Ishikawa (cell line): ENCODE measurements at regions not wholly inside any gene's neighbourhood (a gene's known extent, or its start where the extent isn't known, plus 50 kb on each side); places are given as distances from the start of the nearest gene placed in this dataset.

Experiments
- CREB1 ChIP-seq: IDR thresholded peaks from 2 replicates; pipeline ENCODE4 v1.6.1; 2012; ENCODE audit warnings: low read depth
- EP300 ChIP-seq: IDR thresholded peaks from 2 replicates; pipeline ENCODE4 v1.6.1; 2012; ENCODE audit warnings: borderline replicate concordance
- FOXM1 ChIP-seq: IDR thresholded peaks from 2 replicates; pipeline ENCODE4 v1.6.1; 2012; ENCODE audit warnings: low read depth, borderline replicate concordance
- TAF1 ChIP-seq: IDR thresholded peaks from 2 replicates; pipeline ENCODE4 v1.6.1; 2012; ENCODE audit warnings: low read depth, mild to moderate bottlenecking
- TEAD4 ChIP-seq: IDR thresholded peaks from 2 replicates; pipeline ENCODE4 v1.6.1; 2012
- YY1 ChIP-seq: IDR thresholded peaks from 2 replicates; pipeline ENCODE4 v1.6.1; 2012; ENCODE audit warnings: low read depth
- ZBTB7A ChIP-seq: IDR thresholded peaks from 2 replicates; pipeline ENCODE4 v1.6.1; 2012; ENCODE audit warnings: low read depth
- TF ChIP-seq, protein P1 (sequence below): IDR thresholded peaks from 2 replicates; pipeline ENCODE4 v1.6.1; 2012; ENCODE audit warnings: low read depth, mild to moderate bottlenecking
- TF ChIP-seq, protein P2 (sequence below): IDR thresholded peaks from 2 replicates; pipeline ENCODE4 v1.6.1; 2012
- TF ChIP-seq, protein P3 (sequence below): IDR thresholded peaks from 2 replicates; pipeline ENCODE4 v1.6.1; 2012

DNA sequence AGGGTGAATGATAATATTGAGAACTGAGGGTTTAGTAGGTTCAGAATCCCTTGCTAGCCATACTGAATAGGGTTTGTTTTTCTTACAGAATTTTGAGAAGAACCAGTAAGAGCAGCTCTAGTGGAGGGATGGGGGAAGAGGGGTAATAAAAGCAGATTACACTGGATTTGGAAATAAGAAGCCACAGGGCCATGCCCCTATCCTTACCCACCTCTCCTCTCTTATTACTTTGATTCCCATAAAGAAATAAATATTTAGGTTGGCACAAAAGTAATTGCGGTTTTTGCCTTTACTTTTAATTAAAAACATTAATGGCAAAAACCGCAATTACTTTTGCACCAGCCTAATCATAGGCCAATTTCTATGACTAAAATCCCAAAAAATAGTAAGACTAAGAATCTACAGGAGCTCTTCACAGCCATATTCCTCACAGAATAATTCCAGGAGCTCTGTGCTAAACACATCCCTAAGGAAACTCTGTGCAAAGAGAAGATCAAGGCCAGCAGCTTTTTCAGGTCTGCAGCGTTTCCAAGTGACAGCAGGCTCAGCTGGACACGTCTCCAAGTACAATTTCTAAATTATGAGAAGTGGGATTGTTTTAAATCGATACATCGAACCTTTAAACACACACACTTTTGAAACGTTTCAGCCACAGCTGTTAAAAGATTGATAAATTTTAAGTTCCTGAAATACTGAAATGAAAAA lies 58.4 kb upstream of the RTN4 start:
- TF ChIP-seq, protein P1, sequence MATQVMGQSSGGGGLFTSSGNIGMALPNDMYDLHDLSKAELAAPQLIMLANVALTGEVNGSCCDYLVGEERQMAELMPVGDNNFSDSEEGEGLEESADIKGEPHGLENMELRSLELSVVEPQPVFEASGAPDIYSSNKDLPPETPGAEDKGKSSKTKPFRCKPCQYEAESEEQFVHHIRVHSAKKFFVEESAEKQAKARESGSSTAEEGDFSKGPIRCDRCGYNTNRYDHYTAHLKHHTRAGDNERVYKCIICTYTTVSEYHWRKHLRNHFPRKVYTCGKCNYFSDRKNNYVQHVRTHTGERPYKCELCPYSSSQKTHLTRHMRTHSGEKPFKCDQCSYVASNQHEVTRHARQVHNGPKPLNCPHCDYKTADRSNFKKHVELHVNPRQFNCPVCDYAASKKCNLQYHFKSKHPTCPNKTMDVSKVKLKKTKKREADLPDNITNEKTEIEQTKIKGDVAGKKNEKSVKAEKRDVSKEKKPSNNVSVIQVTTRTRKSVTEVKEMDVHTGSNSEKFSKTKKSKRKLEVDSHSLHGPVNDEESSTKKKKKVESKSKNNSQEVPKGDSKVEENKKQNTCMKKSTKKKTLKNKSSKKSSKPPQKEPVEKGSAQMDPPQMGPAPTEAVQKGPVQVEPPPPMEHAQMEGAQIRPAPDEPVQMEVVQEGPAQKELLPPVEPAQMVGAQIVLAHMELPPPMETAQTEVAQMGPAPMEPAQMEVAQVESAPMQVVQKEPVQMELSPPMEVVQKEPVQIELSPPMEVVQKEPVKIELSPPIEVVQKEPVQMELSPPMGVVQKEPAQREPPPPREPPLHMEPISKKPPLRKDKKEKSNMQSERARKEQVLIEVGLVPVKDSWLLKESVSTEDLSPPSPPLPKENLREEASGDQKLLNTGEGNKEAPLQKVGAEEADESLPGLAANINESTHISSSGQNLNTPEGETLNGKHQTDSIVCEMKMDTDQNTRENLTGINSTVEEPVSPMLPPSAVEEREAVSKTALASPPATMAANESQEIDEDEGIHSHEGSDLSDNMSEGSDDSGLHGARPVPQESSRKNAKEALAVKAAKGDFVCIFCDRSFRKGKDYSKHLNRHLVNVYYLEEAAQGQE: no peak
- no peak for TF ChIP-seq CREB1
- no peak for TF ChIP-seq YY1
- no peak for TF ChIP-seq TAF1
- TF ChIP-seq, protein P2, sequence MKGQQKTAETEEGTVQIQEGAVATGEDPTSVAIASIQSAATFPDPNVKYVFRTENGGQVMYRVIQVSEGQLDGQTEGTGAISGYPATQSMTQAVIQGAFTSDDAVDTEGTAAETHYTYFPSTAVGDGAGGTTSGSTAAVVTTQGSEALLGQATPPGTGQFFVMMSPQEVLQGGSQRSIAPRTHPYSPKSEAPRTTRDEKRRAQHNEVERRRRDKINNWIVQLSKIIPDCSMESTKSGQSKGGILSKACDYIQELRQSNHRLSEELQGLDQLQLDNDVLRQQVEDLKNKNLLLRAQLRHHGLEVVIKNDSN: no peak
- TF ChIP-seq TEAD4: no peak
- TF ChIP-seq FOXM1: no peak
- no peak for TF ChIP-seq ZBTB7A
- TF ChIP-seq EP300: no peak
- TF ChIP-seq, protein P3, sequence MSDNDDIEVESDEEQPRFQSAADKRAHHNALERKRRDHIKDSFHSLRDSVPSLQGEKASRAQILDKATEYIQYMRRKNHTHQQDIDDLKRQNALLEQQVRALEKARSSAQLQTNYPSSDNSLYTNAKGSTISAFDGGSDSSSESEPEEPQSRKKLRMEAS: no peak
